ENCODE measurements at regions not wholly inside any gene's neighbourhood (a gene's known extent, or its start where the extent isn't known, plus 50 kb on each side); places are given as distances from the start of the nearest gene placed in this dataset.

DNA sequence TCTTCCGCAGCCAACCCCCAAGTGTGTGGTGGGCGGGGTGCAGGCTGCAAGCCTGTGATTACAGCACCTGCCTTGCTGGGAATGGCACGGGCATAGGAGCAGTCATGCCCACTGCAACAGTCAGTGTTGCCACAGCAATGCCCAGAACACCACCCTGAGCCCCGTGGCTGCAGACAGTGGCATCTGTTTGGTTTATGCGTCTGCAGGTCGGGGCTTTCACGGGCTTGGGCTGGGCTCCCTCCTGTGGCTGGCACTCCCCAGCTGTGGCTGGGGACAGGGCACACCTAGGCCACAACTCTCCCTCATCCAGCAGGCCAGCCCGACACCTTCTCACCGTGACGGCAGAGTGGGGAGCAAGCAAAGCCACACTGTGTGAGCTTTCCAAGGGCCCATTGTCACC, 115.3 kb upstream of the C1QTNF9B start:
- Histone ChIP-seq H2BK120ac (ENCODE audit: low read depth, low read length, poor library complexity, severe bottlenecking) (no peak overlapping the region), H2BK5ac (ENCODE audit: insufficient read length, low read length) (no peak overlapping the region), H4K5ac (ENCODE audit: insufficient read length, low read depth, low read length) (no peak overlapping the region), H4K8ac (replicated peaks; ENCODE audit: insufficient read length, low read depth, low read length) (no peak overlapping the region), H2AK5ac (ENCODE audit: insufficient read length, low read length) (no peak overlapping the region), H3K9ac (ENCODE audit: extremely low read depth, insufficient read length, low read length) (no peak overlapping the region), H3K4ac (ENCODE audit: low read depth, low read length) (no peak overlapping the region), H3K27me3 (ENCODE audit: insufficient read depth, low read length) (no peaks in the 10 kb centered on the region), H3K79me1 (ENCODE audit: insufficient read depth, low read depth, low read length, poor library complexity, severe bottlenecking) (no peaks in the 10 kb centered on the region), H3K27ac (ENCODE audit: insufficient read length, low read depth, low read length) (no peak overlapping the region), H3K14ac (ENCODE audit: insufficient read depth, low read length) (no peak overlapping the region; the same call in 1 of the 2 replicates), H3K4me2 (ENCODE audit: insufficient read depth, insufficient read length, low read length) (no peak overlapping the region), H3T11ph (ENCODE audit: low read length) (no peak overlapping the region), H3K23me2 (ENCODE audit: insufficient read length, low read depth, low read length, poor library complexity, severe bottlenecking) (no peaks in the 10 kb centered on the region), H3K9me3 (ENCODE audit: control insufficient read depth, low read depth, low read length) (no peaks in the 10 kb centered on the region), H2BK20ac (ENCODE audit: low read depth, low read length, poor library complexity, severe bottlenecking) (no peak overlapping the region), H3K79me2 (ENCODE audit: insufficient read depth, low read length) (no peaks in the 10 kb centered on the region), H2BK15ac (ENCODE audit: low read depth, low read length) (no peak overlapping the region), H3K18ac (ENCODE audit: insufficient read length, low read depth, low read length) (no peak overlapping the region), H4K91ac (ENCODE audit: insufficient read length, low read depth, low read length) (no peak overlapping the region), H3K4me1 (ENCODE audit: insufficient read depth, low read length) (no peaks in the 10 kb centered on the region), H2AFZ (ENCODE audit: low read length) (no peak overlapping the region), H3K56ac (ENCODE audit: insufficient read length, low read depth, low read length) (no peak overlapping the region), H2BK12ac (ENCODE audit: insufficient read length, low read depth, low read length) (no peak overlapping the region), H4K20me1 (ENCODE audit: control insufficient read depth, insufficient read depth, insufficient read length) (no peaks in the 10 kb centered on the region), H3K23ac (ENCODE audit: insufficient read length, low read depth, low read length) (no peak overlapping the region)
- Mint-ChIP-seq H3K9me3 (no peaks in the 10 kb centered on the region), H3K4me3 (no peak overlapping the region), H3K4me1 (no peaks in the 10 kb centered on the region), H3K27ac (no peak overlapping the region), H3K36me3 (ENCODE audit: insufficient read depth in 1 of 3, low read depth in 3 of 3) (no peaks in the 10 kb centered on the region; a peak in 2 of 7 replicates), H3K27me3 (ENCODE audit: low read depth) (peaks cover 1% of the 10 kb centered on the region)
- TF ChIP-seq, protein P1, sequence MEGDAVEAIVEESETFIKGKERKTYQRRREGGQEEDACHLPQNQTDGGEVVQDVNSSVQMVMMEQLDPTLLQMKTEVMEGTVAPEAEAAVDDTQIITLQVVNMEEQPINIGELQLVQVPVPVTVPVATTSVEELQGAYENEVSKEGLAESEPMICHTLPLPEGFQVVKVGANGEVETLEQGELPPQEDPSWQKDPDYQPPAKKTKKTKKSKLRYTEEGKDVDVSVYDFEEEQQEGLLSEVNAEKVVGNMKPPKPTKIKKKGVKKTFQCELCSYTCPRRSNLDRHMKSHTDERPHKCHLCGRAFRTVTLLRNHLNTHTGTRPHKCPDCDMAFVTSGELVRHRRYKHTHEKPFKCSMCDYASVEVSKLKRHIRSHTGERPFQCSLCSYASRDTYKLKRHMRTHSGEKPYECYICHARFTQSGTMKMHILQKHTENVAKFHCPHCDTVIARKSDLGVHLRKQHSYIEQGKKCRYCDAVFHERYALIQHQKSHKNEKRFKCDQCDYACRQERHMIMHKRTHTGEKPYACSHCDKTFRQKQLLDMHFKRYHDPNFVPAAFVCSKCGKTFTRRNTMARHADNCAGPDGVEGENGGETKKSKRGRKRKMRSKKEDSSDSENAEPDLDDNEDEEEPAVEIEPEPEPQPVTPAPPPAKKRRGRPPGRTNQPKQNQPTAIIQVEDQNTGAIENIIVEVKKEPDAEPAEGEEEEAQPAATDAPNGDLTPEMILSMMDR (conservative IDR thresholded peaks at IDR 0.05): no peak
- no peak for DNase-seq
- no CpG with 5 or more reads among the region's 10 CpGs for WGBS (ENCODE audit: extremely low coverage, insufficient read length, low lambda C conversion rate)
